Osteoblast (primary cell): ENCODE measurements at regions not wholly inside any gene's neighbourhood (a gene's known extent, or its start where the extent isn't known, plus 50 kb on each side); places are given as distances from the start of the nearest gene placed in this dataset.
"Not testable (repeated sequence)": the region's sequence is repeated elsewhere in the genome, so short reads cannot be mapped to it uniquely, and the experiment has no call there.

Experiments used
- DNase-seq: peaks from one replicate; pipeline ENCODE4 v3.0.0; 2011; ENCODE audit warnings: low spot score, mixed read lengths; ENCODE audit not compliant: insufficient read length; ENCODE audit errors: missing footprints
- H2AFZ ChIP-seq: 2 replicates; pipeline ENCODE4 v1.6.0; 2011; ENCODE audit warnings: mild to moderate bottlenecking, low read length
- H3K27ac ChIP-seq: 2 replicates; pipeline ENCODE4 v1.5.1; 2011; ENCODE audit warnings: mild to moderate bottlenecking, low read depth, low read length, moderate library complexity
- H3K27me3 ChIP-seq: 2 replicates; pipeline ENCODE4 v1.6.0; 2012; ENCODE audit warnings: mild to moderate bottlenecking, control low read depth, inconsistent platforms, low read length, moderate library complexity; ENCODE audit not compliant: insufficient read depth
- H3K36me3 ChIP-seq: 2 replicates; pipeline ENCODE4 v1.5.1; 2011; ENCODE audit warnings: mild to moderate bottlenecking, low read length, control low read depth, moderate library complexity; ENCODE audit not compliant: insufficient read depth
- H3K4me1 ChIP-seq: 2 replicates; pipeline ENCODE4 v1.5.1; 2011; ENCODE audit warnings: mild to moderate bottlenecking, low read length, control low read depth, moderate library complexity; ENCODE audit not compliant: insufficient read depth
- H3K4me2 ChIP-seq: 2 replicates; pipeline ENCODE4 v1.6.0; 2011; ENCODE audit warnings: mild to moderate bottlenecking, low read length; ENCODE audit not compliant: insufficient read depth
- H3K4me3 ChIP-seq: fragments of 200-600 bp; sonication (generic); 3 replicates; pipeline ENCODE4 v1.5.1; 2012; ENCODE audit warnings: mild to moderate bottlenecking, low read length, inconsistent platforms; ENCODE audit not compliant: insufficient read depth
- H3K79me2 ChIP-seq: 2 replicates; pipeline ENCODE4 v1.6.0; 2012; ENCODE audit warnings: mild to moderate bottlenecking, low read length, control low read depth, inconsistent platforms; ENCODE audit not compliant: insufficient read depth
- H3K9me3 ChIP-seq: 2 replicates; pipeline ENCODE4 v1.5.1; 2011; ENCODE audit warnings: low read depth, low read length, control low read depth
- H4K20me1 ChIP-seq: 2 replicates; pipeline ENCODE4 v1.6.0; 2012; ENCODE audit warnings: mild to moderate bottlenecking, low read length, control low read depth; ENCODE audit not compliant: insufficient read depth
- TF ChIP-seq, protein P1 (sequence below): IDR thresholded peaks from 2 replicates; pipeline ENCODE4 v1.5.1; 2011; ENCODE audit warnings: mild to moderate bottlenecking, low read depth, low read length, moderate library complexity; ENCODE audit errors: extremely low read depth

GRCh38 chr3:75886971-75887526, 101.7 kb upstream of the ZNF717 start:
- H2AFZ ChIP-seq = no peak overlapping the region
- H3K27ac ChIP-seq = no peak overlapping the region
- TF ChIP-seq, protein P1, sequence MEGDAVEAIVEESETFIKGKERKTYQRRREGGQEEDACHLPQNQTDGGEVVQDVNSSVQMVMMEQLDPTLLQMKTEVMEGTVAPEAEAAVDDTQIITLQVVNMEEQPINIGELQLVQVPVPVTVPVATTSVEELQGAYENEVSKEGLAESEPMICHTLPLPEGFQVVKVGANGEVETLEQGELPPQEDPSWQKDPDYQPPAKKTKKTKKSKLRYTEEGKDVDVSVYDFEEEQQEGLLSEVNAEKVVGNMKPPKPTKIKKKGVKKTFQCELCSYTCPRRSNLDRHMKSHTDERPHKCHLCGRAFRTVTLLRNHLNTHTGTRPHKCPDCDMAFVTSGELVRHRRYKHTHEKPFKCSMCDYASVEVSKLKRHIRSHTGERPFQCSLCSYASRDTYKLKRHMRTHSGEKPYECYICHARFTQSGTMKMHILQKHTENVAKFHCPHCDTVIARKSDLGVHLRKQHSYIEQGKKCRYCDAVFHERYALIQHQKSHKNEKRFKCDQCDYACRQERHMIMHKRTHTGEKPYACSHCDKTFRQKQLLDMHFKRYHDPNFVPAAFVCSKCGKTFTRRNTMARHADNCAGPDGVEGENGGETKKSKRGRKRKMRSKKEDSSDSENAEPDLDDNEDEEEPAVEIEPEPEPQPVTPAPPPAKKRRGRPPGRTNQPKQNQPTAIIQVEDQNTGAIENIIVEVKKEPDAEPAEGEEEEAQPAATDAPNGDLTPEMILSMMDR = no peak
- DNase-seq = no peak
- no peak overlapping the region for H3K4me3 ChIP-seq
- no peak overlapping the region for H3K4me2 ChIP-seq
- H4K20me1 ChIP-seq = no peaks in the 10 kb centered on the region
- no peaks in the 10 kb centered on the region for H3K9me3 ChIP-seq
- no peaks in the 10 kb centered on the region for H3K27me3 ChIP-seq
- no peaks in the 10 kb centered on the region for H3K4me1 ChIP-seq
- no peaks in the 10 kb centered on the region for H3K79me2 ChIP-seq
- no peaks in the 10 kb centered on the region for H3K36me3 ChIP-seq

- no peaks in the 10 kb centered on the region for H3K4me1 ChIP-seq
- H3K4me2 ChIP-seq = no peak overlapping the region
Measured at GRCh38 chr3:75894234-75894633, 108.9 kb upstream of the ZNF717 start.

DNA sequence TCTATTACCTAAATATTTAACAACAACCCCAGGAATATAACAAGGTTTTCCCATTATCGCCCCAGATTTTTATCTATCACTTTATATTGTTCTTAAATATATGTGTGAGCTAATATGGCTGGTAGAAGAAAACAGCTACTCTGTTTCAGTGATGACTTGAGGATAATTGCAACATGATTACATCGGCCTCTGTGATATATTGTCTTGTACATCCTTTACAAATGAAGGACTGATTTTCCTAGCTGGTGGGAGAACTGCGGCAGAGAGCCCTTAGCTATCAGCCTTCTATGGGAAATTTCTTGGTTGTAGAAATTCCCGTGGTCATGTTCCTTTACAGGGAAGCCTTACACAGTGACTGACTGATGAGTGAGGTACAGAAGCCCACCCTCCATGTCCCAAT, 110.9 kb upstream of the ZNF717 start:
- Histone ChIP-seq H3K27me3 (no peaks in the 10 kb centered on the region), H3K4me2 (no peak overlapping the region), H2AFZ (no peak overlapping the region), H4K20me1 (no peaks in the 10 kb centered on the region), H3K9me3 (no peaks in the 10 kb centered on the region), H3K4me3 (no peak overlapping the region), H3K27ac (no peak overlapping the region), H3K36me3 (no peaks in the 10 kb centered on the region), H3K4me1 (no peaks in the 10 kb centered on the region), H3K79me2 (no peaks in the 10 kb centered on the region)
- no peak for DNase-seq
- TF ChIP-seq, protein P1 = no peak

More at GRCh38 chr3:75894234-75894633, 108.9 kb upstream of the ZNF717 start:
- Histone ChIP-seq H3K9me3 (no peaks in the 10 kb centered on the region), H3K27ac (no peak overlapping the region), H3K36me3 (no peaks in the 10 kb centered on the region), H2AFZ (no peak overlapping the region), H4K20me1 (no peaks in the 10 kb centered on the region), H3K4me3 (no peak overlapping the region), H3K27me3 (no peaks in the 10 kb centered on the region), H3K79me2 (no peaks in the 10 kb centered on the region)
- TF ChIP-seq, protein P1 = no peak
- no peak for DNase-seq

DNA sequence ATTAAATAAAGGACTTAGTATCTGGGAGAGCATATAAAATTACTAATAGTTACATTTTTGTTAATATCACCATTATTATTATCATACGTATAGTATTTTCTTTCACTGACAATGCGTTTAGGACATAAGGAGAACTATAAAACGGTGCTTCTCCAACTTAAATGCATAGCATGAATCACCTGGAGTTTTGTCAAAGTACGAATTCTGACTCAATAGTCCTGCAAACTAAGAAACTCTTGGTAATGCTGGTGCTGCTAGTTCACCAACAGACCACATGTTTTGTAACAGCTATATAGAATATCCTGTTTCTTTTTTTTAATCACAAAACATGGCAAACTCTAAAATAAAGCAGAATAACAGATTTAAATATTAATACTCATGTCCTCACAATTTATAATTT, 116.1 kb upstream of the ZNF717 start:
- H3K27ac ChIP-seq = not testable (repeated sequence)

More for the DNA sequence above, 116.1 kb upstream of the ZNF717 start:
- not testable (repeated sequence) for H4K20me1 ChIP-seq, H3K4me2 ChIP-seq, H3K79me2 ChIP-seq, H3K27me3 ChIP-seq, H3K9me3 ChIP-seq, H3K36me3 ChIP-seq, DNase-seq, H2AFZ ChIP-seq, H3K4me3 ChIP-seq, H3K4me1 ChIP-seq
